GM12874 (cell line): ENCODE measurements at regions not wholly inside any gene's neighbourhood (a gene's known extent, or its start where the extent isn't known, plus 50 kb on each side); places are given as distances from the start of the nearest gene placed in this dataset.

ENCODE experiments used
- TF ChIP-seq, protein P1 (sequence below): IDR thresholded peaks from 2 replicates; pipeline ENCODE4 v1.5.1; 2011; ENCODE audit warnings: low read depth, mild to moderate bottlenecking, control low read depth, low read length, moderate library complexity; ENCODE audit not compliant: insufficient read depth

DNA sequence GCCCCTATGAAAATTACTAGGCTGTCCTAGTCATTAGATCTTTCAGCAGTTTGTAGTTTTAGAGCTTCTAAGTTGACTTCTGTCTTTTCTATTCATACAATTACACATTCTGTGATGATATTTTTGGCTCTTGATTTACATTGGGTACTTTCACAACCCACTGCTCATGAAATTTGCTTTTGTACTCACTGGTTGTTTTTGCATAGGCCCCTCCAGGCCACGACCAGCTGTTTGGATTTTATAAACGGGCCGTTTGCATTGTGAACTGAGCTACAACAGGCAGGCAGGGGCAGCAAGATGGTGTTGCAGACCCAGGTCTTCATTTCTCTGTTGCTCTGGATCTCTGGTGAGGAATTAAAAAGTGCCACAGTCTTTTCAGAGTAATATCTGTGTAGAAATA is 193.8 kb downstream of the RPIA start:
- TF ChIP-seq, protein P1, sequence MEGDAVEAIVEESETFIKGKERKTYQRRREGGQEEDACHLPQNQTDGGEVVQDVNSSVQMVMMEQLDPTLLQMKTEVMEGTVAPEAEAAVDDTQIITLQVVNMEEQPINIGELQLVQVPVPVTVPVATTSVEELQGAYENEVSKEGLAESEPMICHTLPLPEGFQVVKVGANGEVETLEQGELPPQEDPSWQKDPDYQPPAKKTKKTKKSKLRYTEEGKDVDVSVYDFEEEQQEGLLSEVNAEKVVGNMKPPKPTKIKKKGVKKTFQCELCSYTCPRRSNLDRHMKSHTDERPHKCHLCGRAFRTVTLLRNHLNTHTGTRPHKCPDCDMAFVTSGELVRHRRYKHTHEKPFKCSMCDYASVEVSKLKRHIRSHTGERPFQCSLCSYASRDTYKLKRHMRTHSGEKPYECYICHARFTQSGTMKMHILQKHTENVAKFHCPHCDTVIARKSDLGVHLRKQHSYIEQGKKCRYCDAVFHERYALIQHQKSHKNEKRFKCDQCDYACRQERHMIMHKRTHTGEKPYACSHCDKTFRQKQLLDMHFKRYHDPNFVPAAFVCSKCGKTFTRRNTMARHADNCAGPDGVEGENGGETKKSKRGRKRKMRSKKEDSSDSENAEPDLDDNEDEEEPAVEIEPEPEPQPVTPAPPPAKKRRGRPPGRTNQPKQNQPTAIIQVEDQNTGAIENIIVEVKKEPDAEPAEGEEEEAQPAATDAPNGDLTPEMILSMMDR = no peak

DNA sequence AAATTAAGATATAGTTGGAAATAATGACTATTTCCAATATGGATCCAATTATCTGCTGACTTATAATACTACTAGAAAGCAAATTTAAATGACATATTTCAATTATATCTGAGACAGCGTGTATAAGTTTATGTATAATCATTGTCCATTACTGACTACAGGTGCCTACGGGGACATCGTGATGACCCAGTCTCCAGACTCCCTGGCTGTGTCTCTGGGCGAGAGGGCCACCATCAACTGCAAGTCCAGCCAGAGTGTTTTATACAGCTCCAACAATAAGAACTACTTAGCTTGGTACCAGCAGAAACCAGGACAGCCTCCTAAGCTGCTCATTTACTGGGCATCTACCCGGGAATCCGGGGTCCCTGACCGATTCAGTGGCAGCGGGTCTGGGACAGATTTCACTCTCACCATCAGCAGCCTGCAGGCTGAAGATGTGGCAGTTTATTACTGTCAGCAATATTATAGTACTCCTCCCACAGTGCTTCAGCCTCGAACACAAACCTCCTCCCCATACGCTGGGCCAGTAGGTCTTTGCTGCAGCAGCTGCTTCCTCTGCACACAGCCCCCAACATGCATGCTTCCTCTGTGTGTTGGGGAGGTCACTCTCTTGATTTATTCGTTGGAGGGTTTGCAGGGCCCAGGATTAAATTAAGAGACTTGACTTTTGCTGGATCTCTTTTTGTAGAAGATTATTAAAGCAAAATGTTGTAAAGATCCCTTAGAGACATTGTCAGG is 194.4 kb downstream of the RPIA start:
- TF ChIP-seq, protein P1 = no peak

DNA sequence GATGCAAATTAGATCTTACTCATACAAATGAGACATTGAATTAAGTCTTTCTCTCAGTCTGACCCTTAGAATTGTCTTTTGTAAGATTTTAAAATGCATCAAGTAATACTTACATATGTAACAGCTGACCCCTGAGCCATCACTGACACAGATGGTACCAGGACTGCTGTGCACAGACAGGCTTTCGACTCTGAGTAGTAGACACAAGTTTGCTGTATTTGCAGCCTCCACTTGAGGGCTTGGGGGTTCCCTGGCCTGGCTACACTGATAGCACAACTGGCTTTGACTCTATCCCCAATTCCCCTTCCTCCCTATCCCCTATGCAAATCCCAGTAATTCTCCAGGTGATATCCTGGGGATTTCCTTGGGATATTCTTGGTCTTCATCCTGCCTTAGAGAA is 200.7 kb downstream of the RPIA start:
- TF ChIP-seq, protein P1 = no peak

DNA sequence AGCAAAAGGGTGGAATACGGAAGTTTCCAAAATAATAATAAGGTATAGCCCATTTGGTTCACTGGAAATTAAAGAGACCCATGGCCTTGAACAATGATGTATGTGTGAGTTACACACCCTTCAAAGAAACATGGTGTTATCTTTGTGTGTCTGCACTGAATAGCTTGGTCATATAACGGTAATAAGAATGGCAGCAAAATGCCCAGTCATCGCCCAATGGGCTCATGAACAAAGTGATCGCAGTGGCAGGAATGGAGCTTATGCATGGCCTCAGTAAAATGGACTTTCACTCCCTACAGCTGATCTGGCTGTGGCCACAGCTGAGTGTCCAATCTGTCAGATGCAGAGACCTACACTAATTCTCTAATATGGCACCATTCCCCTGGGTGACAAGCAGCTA is 201.3 kb downstream of the RPIA start:
- TF ChIP-seq, protein P1 = no peak

DNA sequence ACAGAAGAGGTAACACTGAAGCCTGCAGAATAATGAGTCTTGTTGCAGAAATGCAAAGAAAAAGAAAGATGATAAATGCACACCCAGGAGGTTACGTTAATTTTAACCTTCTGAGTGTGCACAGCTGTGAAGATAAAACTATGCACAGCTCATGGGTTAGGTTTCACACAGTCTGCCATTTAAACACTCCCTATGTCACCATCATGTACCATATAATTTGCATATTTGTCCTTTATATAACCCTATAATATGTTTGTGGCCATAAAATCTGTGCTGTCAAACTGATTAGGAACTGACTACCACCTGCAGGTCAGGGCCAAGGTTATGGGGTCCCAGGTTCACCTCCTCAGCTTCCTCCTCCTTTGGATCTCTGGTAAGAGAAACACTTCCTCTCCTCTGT is 205.5 kb downstream of the RPIA start:
- TF ChIP-seq, protein P1 = no peak

DNA sequence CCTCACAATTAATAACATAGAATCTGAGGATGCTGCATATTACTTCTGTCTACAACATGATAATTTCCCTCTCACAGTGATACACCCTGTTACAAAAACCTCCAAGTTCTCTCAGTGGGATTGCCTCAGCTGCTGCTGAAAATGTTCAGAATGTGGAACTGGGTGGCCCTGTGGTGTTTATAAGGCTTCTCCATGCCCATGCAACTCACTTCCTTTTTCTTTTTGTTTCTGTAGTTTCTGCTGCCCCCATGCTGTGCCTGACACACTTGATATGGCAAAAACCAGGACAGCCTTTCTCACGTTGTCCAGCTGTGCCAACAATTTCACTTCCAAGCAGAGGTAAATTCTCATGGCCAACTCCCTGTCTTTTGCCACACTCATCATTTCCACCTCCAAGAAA is 206.2 kb downstream of the RPIA start:
- TF ChIP-seq, protein P1 = no peak

DNA sequence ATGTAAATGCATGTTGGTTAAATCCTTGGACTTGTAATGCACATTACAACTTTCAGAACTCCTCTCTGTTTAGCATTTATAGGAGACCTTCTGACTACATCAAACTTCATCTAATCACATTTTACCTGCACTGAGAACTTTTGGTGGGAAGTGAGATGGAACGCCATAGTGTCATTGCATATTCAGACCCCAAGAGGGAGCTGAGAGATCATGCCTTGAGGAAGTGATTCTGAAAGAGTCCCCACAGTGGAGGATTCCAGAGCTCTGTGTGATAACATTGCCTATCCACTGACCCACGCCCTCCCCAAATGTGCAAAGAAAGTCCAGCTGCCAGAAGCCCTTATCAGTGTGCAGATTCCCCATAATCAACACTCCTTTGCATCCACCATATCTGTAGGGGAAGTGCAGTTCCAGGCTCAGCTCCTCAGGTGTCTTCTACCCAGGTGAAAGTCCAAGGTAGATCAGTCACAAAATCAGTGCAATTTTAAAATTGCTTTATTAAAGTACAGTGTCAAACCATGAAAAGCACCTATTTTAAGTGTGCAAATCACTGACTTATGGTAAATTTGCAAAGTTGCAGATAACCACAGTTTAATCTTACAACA is 212.4 kb downstream of the RPIA start:
- TF ChIP-seq, protein P1 = peak; percentile 54
